ENCODE measurements at regions not wholly inside any gene's neighbourhood (a gene's known extent, or its start where the extent isn't known, plus 50 kb on each side); places are given as distances from the start of the nearest gene placed in this dataset.

DNA sequence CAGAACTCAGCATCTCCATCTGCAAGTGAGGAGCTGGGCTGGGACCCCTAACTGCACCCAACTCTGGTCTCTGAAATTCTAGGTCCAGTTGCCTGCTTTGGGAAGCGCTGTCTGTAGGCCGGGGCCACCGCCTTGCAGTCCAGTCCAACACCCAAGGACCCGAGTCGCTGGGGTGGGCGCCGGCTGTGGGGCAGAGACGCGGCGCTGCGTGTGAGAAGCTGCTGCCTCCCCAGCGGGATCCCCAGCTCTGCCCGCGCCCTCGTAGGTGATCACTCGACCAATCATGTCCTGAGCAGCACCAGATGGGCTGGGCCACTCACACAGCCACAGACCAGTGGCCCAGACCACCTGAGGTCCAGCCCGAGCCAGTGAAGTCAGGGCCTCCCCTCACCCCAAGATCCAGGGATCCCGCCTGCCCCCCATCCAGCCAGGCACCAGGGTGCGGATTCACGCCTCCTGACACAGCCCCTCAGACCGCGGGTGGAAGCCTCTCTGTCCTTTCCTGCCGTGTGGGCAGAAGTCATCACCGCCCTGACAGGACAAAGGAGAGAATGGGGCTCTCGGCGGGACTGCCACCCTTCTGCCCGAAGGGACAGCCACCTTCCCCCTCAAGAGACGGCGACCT, 67.4 kb upstream of the ADGRA1 start:
- Mint-ChIP-seq H3K36me3 (no peaks in the 10 kb centered on the region), H3K4me3 (no peak overlapping the region), H3K4me1 (no peaks in the 10 kb centered on the region), H3K9me3 (no peaks in the 10 kb centered on the region), H3K27me3 (ENCODE audit: low read depth in 2 of 2) (no peaks in the 10 kb centered on the region), H3K27ac (no peak overlapping the region)
- Histone ChIP-seq H3K4me1 (ENCODE audit: control insufficient read depth, insufficient read depth, low read length) (no peaks in the 10 kb centered on the region), H3K36me3 (ENCODE audit: control insufficient read depth, insufficient read depth, low read length) (no peaks in the 10 kb centered on the region), H3K9me3 (ENCODE audit: control insufficient read depth, insufficient read depth, low read length) (no peaks in the 10 kb centered on the region), H3K27ac (ENCODE audit: low read length) (no peak overlapping the region), H3K4me3 (ENCODE audit: low read length) (no peak overlapping the region), H3K27me3 (ENCODE audit: control insufficient read depth, insufficient read depth, low read length) (no peaks in the 10 kb centered on the region)
- ATAC-seq = no peak
- TF ChIP-seq, protein P1, sequence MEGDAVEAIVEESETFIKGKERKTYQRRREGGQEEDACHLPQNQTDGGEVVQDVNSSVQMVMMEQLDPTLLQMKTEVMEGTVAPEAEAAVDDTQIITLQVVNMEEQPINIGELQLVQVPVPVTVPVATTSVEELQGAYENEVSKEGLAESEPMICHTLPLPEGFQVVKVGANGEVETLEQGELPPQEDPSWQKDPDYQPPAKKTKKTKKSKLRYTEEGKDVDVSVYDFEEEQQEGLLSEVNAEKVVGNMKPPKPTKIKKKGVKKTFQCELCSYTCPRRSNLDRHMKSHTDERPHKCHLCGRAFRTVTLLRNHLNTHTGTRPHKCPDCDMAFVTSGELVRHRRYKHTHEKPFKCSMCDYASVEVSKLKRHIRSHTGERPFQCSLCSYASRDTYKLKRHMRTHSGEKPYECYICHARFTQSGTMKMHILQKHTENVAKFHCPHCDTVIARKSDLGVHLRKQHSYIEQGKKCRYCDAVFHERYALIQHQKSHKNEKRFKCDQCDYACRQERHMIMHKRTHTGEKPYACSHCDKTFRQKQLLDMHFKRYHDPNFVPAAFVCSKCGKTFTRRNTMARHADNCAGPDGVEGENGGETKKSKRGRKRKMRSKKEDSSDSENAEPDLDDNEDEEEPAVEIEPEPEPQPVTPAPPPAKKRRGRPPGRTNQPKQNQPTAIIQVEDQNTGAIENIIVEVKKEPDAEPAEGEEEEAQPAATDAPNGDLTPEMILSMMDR (IDR thresholded peaks at IDR 0.05) = no peak
- no peak for DNase-seq
- 92% methylated on average over 27 of the region's 29 CpGs for WGBS (ENCODE audit: insufficient coverage)
- intact Hi-C loops (cut with micrococcal nuclease) = no loop called here

DNA sequence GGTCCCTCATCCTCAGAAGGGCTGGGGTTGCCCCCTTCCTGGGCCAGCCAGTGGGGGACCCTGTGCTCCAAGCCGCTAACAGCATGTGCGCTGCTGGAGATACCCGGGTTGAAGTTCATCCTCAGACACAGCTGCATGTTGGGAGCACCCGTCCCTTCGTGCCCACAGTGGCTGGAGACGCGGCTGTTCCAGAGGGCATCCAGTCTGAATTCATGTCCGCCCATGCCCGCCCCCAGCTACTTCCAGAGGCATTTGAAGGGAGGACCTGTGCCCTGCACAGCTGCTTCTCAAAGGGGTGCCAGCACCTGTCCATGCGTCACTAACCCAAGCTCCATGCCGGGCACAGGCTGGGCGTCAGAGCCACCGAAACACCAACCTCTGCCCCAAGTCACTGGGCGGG, 68.1 kb upstream of the ADGRA1 start:
- TF ChIP-seq, protein P1 (IDR thresholded peaks at IDR 0.05) = no peak
- H3K4me3 Mint-ChIP-seq = no peak overlapping the region
- no peaks in the 10 kb centered on the region for H3K36me3 Mint-ChIP-seq
- Histone ChIP-seq H3K36me3 (ENCODE audit: control insufficient read depth, insufficient read depth, low read length) (no peaks in the 10 kb centered on the region), H3K9me3 (ENCODE audit: control insufficient read depth, insufficient read depth, low read length) (no peaks in the 10 kb centered on the region), H3K4me1 (ENCODE audit: control insufficient read depth, insufficient read depth, low read length) (no peaks in the 10 kb centered on the region), H3K27ac (ENCODE audit: low read length) (no peak overlapping the region), H3K4me3 (ENCODE audit: low read length) (no peak overlapping the region), H3K27me3 (ENCODE audit: control insufficient read depth, insufficient read depth, low read length) (no peaks in the 10 kb centered on the region)
- no peak overlapping the region for H3K27ac Mint-ChIP-seq
- 97% methylated on average over 14 of the region's 14 CpGs for WGBS (ENCODE audit: insufficient coverage)
- no peaks in the 10 kb centered on the region for H3K4me1 Mint-ChIP-seq
- intact Hi-C loops (cut with micrococcal nuclease) = no loop called here
- H3K9me3 Mint-ChIP-seq = no peaks in the 10 kb centered on the region
- ATAC-seq (no peak), DNase-seq (no peak)
- H3K27me3 Mint-ChIP-seq (ENCODE audit: low read depth in 2 of 2) = no peaks in the 10 kb centered on the region

DNA sequence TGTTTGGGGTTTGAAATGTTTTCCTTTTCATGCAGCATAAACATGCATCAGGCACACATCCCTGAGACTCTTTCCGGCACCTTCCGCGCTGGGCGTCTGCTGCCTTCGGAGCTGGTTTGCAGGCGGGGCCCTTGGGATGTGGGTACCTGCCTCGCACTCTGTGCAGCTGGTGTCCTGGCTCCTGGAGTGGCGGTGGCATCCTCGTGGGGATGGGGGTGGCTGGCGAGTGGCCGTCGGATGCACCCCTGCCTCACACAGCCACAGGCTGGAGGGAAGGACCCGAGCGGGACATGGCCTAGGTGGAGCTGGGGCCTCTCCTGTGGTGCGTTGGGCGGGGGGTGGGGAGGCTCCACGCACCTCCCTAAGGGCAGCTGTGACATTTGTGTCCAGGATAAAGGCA, 68.5 kb upstream of the ADGRA1 start:
- H3K27ac Mint-ChIP-seq = no peak overlapping the region
- no peaks in the 10 kb centered on the region for H3K9me3 ChIP-seq (ENCODE audit: control insufficient read depth, insufficient read depth, low read length)
- H3K4me1 ChIP-seq (ENCODE audit: control insufficient read depth, insufficient read depth, low read length) = no peaks in the 10 kb centered on the region
- ATAC-seq (no peak), DNase-seq (no peak)
- no peaks in the 10 kb centered on the region for H3K4me1 Mint-ChIP-seq
- 93% methylated on average over 17 of the region's 17 CpGs for WGBS (ENCODE audit: insufficient coverage)
- no peak overlapping the region for H3K27ac ChIP-seq (ENCODE audit: low read length)
- no peaks in the 10 kb centered on the region for H3K36me3 ChIP-seq (ENCODE audit: control insufficient read depth, insufficient read depth, low read length)
- intact Hi-C loops (cut with micrococcal nuclease) = no loop called here
- no peaks in the 10 kb centered on the region for H3K27me3 Mint-ChIP-seq (ENCODE audit: low read depth in 2 of 2)
- H3K27me3 ChIP-seq (ENCODE audit: control insufficient read depth, insufficient read depth, low read length) = no peaks in the 10 kb centered on the region
- H3K4me3 Mint-ChIP-seq = no peak overlapping the region
- no peak overlapping the region for H3K4me3 ChIP-seq (ENCODE audit: low read length)
- no peaks in the 10 kb centered on the region for H3K36me3 Mint-ChIP-seq
- TF ChIP-seq, protein P1 (IDR thresholded peaks at IDR 0.05) = no peak
- no peaks in the 10 kb centered on the region for H3K9me3 Mint-ChIP-seq

DNA sequence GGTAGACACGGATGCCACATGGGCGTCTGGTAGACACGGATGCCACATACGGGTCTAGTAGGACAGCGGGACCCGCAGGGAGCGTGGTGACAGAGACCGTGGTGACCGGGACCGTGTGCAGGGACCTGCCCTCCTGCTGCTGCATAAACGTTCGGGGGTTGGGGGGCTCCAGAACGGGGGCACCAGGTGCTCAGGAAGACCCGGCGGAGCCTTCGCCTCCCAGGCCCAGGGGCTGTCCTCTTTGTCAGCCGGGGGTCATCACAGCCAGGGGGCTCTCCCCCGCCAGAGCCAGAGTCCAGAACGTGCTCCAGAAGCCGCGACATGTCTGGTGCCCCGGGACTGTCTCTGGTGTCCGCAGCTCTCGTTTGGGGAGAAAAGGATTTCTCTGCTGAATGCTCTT, 69.2 kb upstream of the ADGRA1 start:
- ATAC-seq = no peak
- H3K9me3 ChIP-seq (ENCODE audit: control insufficient read depth, insufficient read depth, low read length) = no peaks in the 10 kb centered on the region

More for the DNA sequence above, 69.2 kb upstream of the ADGRA1 start:
- Histone ChIP-seq H3K27me3 (ENCODE audit: control insufficient read depth, insufficient read depth, low read length) (no peaks in the 10 kb centered on the region), H3K4me3 (ENCODE audit: low read length) (no peak overlapping the region), H3K36me3 (ENCODE audit: control insufficient read depth, insufficient read depth, low read length) (no peaks in the 10 kb centered on the region), H3K4me1 (ENCODE audit: control insufficient read depth, insufficient read depth, low read length) (peaks cover 4% of the 10 kb centered on the region), H3K27ac (ENCODE audit: low read length) (no peak overlapping the region)
- 93% methylated on average over 24 of the region's 24 CpGs for WGBS (ENCODE audit: insufficient coverage)
- DNase-seq = no peak
- no peaks in the 10 kb centered on the region for H3K36me3 Mint-ChIP-seq
- H3K27ac Mint-ChIP-seq = no peak overlapping the region
- no peaks in the 10 kb centered on the region for H3K27me3 Mint-ChIP-seq (ENCODE audit: low read depth in 2 of 2)
- H3K4me1 Mint-ChIP-seq = no peaks in the 10 kb centered on the region
- TF ChIP-seq, protein P1 (IDR thresholded peaks at IDR 0.05) = no peak
- intact Hi-C loops (cut with micrococcal nuclease) = no loop called here
- no peaks in the 10 kb centered on the region for H3K9me3 Mint-ChIP-seq
- no peak overlapping the region for H3K4me3 Mint-ChIP-seq
